ENCODE measurements at regions not wholly inside any gene's neighbourhood (a gene's known extent, or its start where the extent isn't known, plus 50 kb on each side); places are given as distances from the start of the nearest gene placed in this dataset.

GRCh38 chr4:122065915-122066314 is 86.2 kb upstream of the BLTP1 start:
- TF ChIP-seq POLR2A (IDR thresholded peaks at IDR 0.05; ENCODE audit: low read depth) (no peak), CTCF (IDR thresholded peaks at IDR 0.05) (no peak), POLR2AphosphoS5 (IDR thresholded peaks at IDR 0.05) (no peak)

Measured in esophagus muscularis mucosa (tissue), 3 donors.